Activated CD8-positive, alpha-beta T cell treated with anti-CD3 and anti-CD28 coated beads for 36 hours (primary cell): ENCODE measurements at regions not wholly inside any gene's neighbourhood (a gene's known extent, or its start where the extent isn't known, plus 50 kb on each side); places are given as distances from the start of the nearest gene placed in this dataset.

ENCODE experiments used
- ATAC-seq: fragments of 200-7000 bp; cut with Tn5 transposase; one replicate; pipeline ENCODE4 v1.10.0; 2021; ENCODE audit warnings: mild to moderate bottlenecking, moderate library complexity
- CTCF ChIA-PET: fragments of 350-600 bp; sonication (Branson Sonifier 250); formaldehyde crosslinking; loops from one replicate; lab custom pipeline; 2021; ENCODE audit warnings: antibody characterized with exemption; lab: Charles Lee
- POLR2A ChIA-PET: fragments of 350-600 bp; sonication (Branson Sonifier 250); formaldehyde crosslinking; loops from one replicate; lab custom pipeline; 2021; ENCODE audit warnings: antibody characterized with exemption; lab: Charles Lee
- DNase-seq: peaks from one replicate; pipeline ENCODE4 v3.0.0-alpha.2; 2020
- H3K27ac Mint-ChIP-seq: one replicate; pipeline ENCODE4 v1.8.0; 2021; ENCODE audit warnings: mild to moderate bottlenecking, mixed read lengths
- H3K27me3 Mint-ChIP-seq: one replicate; pipeline ENCODE4 v1.8.0; 2021; ENCODE audit warnings: mixed read lengths
- H3K36me3 Mint-ChIP-seq: one replicate; pipeline ENCODE4 v1.8.0; 2021; ENCODE audit warnings: low read depth, mixed read lengths
- H3K4me1 Mint-ChIP-seq: one replicate; pipeline ENCODE4 v1.8.0; 2021; ENCODE audit warnings: low read depth, mixed read lengths
- H3K4me3 Mint-ChIP-seq: one replicate; pipeline ENCODE4 v1.8.0; 2021; ENCODE audit warnings: mild to moderate bottlenecking, moderate library complexity, mixed read lengths
- H3K9me3 Mint-ChIP-seq: one replicate; pipeline ENCODE4 v1.8.0; 2021; ENCODE audit warnings: mixed read lengths
- intact Hi-C: fragments of 100-400 bp; cut with micrococcal nuclease; formaldehyde crosslinking; loops from one replicate; pipeline ENCODE4 v1.10.0; 2022
- TF ChIP-seq, protein P1 (sequence below): fragments of 200-600 bp; IDR thresholded peaks from one replicate; pipeline ENCODE4 v1.8.0; 2022; ENCODE audit warnings: antibody characterized with exemption, mild to moderate bottlenecking

- intact Hi-C loops = no loop called here
Measured at GRCh38 chr9:22257026-22257816, 189.4 kb upstream of the DMRTA1 start.

DNA sequence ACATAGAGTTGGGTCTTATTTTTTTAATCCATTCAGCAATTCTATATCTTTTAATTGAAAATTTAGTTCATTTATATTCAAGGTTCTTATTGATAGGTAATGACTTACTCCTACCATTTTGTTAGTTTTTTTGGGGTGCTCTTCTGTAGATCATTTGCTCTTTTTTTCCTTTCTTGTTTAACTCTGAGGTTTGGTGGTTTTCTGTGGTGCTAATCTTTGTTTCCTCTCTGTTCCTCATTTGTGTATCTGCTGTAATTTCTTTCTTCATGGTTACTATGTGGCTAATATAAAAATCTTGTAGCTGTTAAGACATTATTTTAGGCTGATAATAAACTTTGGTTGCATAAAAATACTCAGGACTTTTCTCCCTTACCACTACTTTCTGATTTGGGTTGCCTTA, 181.6 kb upstream of the DMRTA1 start:
- CTCF ChIA-PET = no interaction called here
- intact Hi-C loops = no loop called here

More at GRCh38 chr9:22257026-22257816, 189.4 kb upstream of the DMRTA1 start:
- H3K27ac Mint-ChIP-seq = no peak overlapping the region
- ChIA-PET CTCF (no interaction called here), POLR2A (no interaction called here)
- TF ChIP-seq, protein P1, sequence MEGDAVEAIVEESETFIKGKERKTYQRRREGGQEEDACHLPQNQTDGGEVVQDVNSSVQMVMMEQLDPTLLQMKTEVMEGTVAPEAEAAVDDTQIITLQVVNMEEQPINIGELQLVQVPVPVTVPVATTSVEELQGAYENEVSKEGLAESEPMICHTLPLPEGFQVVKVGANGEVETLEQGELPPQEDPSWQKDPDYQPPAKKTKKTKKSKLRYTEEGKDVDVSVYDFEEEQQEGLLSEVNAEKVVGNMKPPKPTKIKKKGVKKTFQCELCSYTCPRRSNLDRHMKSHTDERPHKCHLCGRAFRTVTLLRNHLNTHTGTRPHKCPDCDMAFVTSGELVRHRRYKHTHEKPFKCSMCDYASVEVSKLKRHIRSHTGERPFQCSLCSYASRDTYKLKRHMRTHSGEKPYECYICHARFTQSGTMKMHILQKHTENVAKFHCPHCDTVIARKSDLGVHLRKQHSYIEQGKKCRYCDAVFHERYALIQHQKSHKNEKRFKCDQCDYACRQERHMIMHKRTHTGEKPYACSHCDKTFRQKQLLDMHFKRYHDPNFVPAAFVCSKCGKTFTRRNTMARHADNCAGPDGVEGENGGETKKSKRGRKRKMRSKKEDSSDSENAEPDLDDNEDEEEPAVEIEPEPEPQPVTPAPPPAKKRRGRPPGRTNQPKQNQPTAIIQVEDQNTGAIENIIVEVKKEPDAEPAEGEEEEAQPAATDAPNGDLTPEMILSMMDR = no peak
- H3K9me3 Mint-ChIP-seq = peaks cover 8% of the 10 kb centered on the region
- H3K27me3 Mint-ChIP-seq = peaks cover 1% of the 10 kb centered on the region
- H3K36me3 Mint-ChIP-seq = no peaks in the 10 kb centered on the region
- ATAC-seq (no peak), DNase-seq (no peak)
- no peak overlapping the region for H3K4me3 Mint-ChIP-seq
- H3K4me1 Mint-ChIP-seq = no peaks in the 10 kb centered on the region

DNA sequence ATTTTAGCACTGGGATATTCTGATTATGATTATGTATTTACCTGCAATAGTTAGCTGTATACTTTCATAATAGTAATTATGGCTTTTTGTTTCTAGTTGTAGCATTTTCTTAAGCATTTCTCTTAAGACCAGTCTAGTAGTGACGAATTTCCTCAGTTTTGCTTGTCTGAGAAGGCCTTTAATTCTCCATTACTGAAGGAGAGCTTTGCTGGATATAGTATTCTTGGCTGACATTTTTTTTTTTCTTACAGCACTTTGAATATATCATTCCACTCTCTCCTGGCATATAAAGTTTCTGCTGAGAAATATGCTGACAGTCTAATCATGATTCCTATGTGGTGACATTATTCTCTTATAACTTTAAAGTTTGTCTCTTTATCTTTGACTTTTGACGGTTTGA, 181.1 kb upstream of the DMRTA1 start:
- CTCF ChIA-PET = no interaction called here
- TF ChIP-seq, protein P1 = no peak
- intact Hi-C loops = no loop called here
- Mint-ChIP-seq H3K9me3 (peaks cover 14% of the 10 kb centered on the region), H3K4me1 (no peaks in the 10 kb centered on the region), H3K27ac (no peak overlapping the region), H3K27me3 (peaks cover 1% of the 10 kb centered on the region), H3K36me3 (no peaks in the 10 kb centered on the region), H3K4me3 (no peak overlapping the region)
- no peak for ATAC-seq
- DNase-seq = no peak
- POLR2A ChIA-PET = no interaction called here

More for the DNA sequence above, 181.6 kb upstream of the DMRTA1 start:
- Mint-ChIP-seq H3K9me3 (peaks cover 14% of the 10 kb centered on the region), H3K27me3 (no peaks in the 10 kb centered on the region), H3K27ac (no peak overlapping the region), H3K4me3 (no peak overlapping the region), H3K36me3 (no peaks in the 10 kb centered on the region), H3K4me1 (no peaks in the 10 kb centered on the region)
- no peak for ATAC-seq
- TF ChIP-seq, protein P1 = no peak
- POLR2A ChIA-PET = no interaction called here
- no peak for DNase-seq

DNA sequence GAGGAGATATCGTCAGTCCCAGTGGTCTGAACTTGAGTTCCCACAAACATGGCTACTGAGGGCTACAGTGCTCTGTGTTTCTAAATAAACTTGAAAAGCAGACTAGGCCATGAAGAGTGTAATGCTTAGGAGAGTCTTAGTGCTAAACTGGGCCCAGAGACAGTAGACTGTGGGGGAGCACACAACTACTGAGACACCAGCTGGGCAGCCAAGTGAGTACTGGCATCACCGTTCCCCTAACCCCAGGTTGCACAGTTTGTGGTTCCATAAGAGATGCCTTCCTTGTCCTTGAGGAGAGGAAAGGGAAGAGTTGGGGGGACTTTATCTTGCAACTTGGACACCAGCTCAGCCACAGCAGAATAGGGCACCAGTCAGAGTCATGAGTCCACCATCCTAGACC, 172.1 kb upstream of the DMRTA1 start:
- POLR2A ChIA-PET = no interaction called here
- DNase-seq (no peak), ATAC-seq (no peak)
- no peak overlapping the region for H3K4me3 Mint-ChIP-seq
- TF ChIP-seq, protein P1 = no peak
- no peak overlapping the region for H3K27ac Mint-ChIP-seq
- H3K36me3 Mint-ChIP-seq = no peaks in the 10 kb centered on the region
- H3K4me1 Mint-ChIP-seq = no peaks in the 10 kb centered on the region
- intact Hi-C loops = no loop called here
- CTCF ChIA-PET = interaction anchor here (1.4 kb wide), 1 partner anchor 30 kb away, joined by 3 read pairs; no protein-coding TSS in a partner anchor
- peaks cover 5% of the 10 kb centered on the region for H3K27me3 Mint-ChIP-seq
- H3K9me3 Mint-ChIP-seq = peaks cover 2% of the 10 kb centered on the region

DNA sequence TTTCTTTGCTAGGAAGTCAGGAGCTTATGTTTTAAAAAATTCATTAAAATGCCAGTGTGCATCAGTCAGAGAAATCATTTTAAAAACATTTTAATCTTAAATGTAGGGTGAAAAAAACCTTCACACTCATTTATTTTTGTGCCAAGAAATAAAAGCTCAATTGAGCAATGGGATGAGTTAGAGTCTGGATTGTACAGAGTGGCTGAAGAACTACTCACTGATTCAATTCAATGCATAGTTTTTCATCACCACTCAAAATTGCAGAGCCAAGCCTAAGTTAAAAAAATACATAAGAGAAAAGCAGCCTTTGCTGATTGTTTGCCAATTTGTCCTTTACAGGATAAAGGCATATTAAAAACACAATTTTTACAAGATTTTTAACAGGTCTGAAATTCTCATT, 168.2 kb upstream of the DMRTA1 start:
- Mint-ChIP-seq H3K9me3 (peaks cover under 1% of the 10 kb centered on the region), H3K27me3 (peaks cover 6% of the 10 kb centered on the region), H3K4me1 (no peaks in the 10 kb centered on the region), H3K27ac (no peak overlapping the region), H3K36me3 (no peaks in the 10 kb centered on the region), H3K4me3 (no peak overlapping the region)
- ChIA-PET CTCF (no interaction called here), POLR2A (no interaction called here)
- intact Hi-C loops = no loop called here
- no peak for DNase-seq
- ATAC-seq = no peak
- TF ChIP-seq, protein P1 = no peak
